ENCODE measurements at regions not wholly inside any gene's neighbourhood (a gene's known extent, or its start where the extent isn't known, plus 50 kb on each side); places are given as distances from the start of the nearest gene placed in this dataset.
A peak's percentile ranks its signal among the peaks of the same experiment; 100 is the strongest.

DNA sequence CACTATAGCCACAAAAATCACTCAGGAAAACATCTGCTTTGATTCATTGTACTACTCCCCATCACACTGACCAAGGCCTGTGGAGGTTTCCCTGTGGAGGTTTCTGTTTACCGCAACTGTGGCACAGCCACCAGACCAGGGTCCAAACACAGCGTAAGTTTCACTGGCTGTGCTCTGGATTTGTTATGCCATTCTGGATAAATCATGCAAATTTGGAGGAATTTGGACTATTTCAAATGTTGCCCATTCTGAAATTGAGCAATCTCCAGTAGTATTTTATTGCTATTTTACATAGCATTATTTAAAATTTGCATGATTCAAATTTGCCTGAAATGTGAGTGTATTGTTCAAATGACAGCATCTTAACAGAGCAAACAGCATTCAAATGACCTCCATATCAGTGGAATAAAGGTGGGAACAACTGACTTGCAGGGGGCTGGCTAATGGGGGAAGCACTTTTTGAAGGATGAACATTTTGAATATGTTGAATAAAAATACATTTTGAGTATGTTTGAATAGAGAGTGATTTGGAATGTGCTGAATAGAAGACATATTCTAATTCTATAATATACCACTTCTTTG, 66.1 kb upstream of the ACSL1 start:
- Histone ChIP-seq H3K4me1 (ENCODE audit: insufficient read depth, low read length) (no peaks in the 10 kb centered on the region), H3K9me3 (ENCODE audit: low read length) (no peaks in the 10 kb centered on the region), H3K27me3 (ENCODE audit: insufficient read depth, low read length, poor library complexity, severe bottlenecking) (no peaks in the 10 kb centered on the region), H3K27ac (ENCODE audit: low read depth, low read length) (no peak overlapping the region), H3K36me3 (ENCODE audit: insufficient read depth, low read length) (no peaks in the 10 kb centered on the region), H3K4me3 (ENCODE audit: low read length) (no peak overlapping the region)
- Mint-ChIP-seq H3K9me3 (peaks cover 0 to 4% (median 2%) of the 10 kb centered on the region in 5 donors), H3K4me3 (no peak overlapping the region), H3K27ac (no peak overlapping the region), H3K4me1 (no peaks in the 10 kb centered on the region), H3K36me3 (no peaks in the 10 kb centered on the region), H3K27me3 (peaks cover 12 to 48% of the 10 kb centered on the region in 2 donors)
- no peak for DNase-seq
- ChIA-PET CTCF (no interaction called here), POLR2A (no interaction called here)

DNA sequence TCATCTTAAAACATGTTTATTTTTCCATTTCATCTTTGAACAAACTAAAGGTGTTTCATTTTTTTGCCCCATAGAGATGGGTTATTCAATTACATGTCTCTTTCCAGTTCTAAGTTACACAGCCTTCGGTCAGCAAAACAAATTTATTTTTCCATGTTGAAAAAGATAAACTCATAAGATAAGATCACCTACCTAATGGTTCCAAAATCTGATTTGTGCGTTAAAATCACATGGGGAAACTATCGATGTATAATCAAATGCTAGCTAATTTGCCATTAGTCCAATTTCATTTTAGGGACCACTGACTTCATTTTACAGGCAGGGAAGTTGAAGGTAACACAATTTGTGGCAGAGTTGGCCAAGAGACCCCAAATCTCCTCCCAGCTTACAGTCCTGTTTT, 67.2 kb upstream of the ACSL1 start:
- Mint-ChIP-seq H3K27ac (no peak overlapping the region), H3K9me3 (peaks cover 0 to 4% (median 2%) of the 10 kb centered on the region in 5 donors), H3K27me3 (peaks cover 16 to 56% of the 10 kb centered on the region in 2 donors), H3K4me3 (no peak overlapping the region), H3K36me3 (no peaks in the 10 kb centered on the region), H3K4me1 (no peaks in the 10 kb centered on the region)
- H3K4me3 ChIP-seq (ENCODE audit: low read length): no peak overlapping the region
- H3K27ac ChIP-seq (ENCODE audit: low read depth, low read length): no peak overlapping the region
- no peaks in the 10 kb centered on the region for H3K36me3 ChIP-seq (ENCODE audit: insufficient read depth, low read length)
- no peaks in the 10 kb centered on the region for H3K27me3 ChIP-seq (ENCODE audit: insufficient read depth, low read length, poor library complexity, severe bottlenecking)
- H3K4me1 ChIP-seq (ENCODE audit: insufficient read depth, low read length): no peaks in the 10 kb centered on the region
- CTCF ChIA-PET: no interaction called here
- DNase-seq: no peak
- no peaks in the 10 kb centered on the region for H3K9me3 ChIP-seq (ENCODE audit: low read length)
- POLR2A ChIA-PET: no interaction called here

DNA sequence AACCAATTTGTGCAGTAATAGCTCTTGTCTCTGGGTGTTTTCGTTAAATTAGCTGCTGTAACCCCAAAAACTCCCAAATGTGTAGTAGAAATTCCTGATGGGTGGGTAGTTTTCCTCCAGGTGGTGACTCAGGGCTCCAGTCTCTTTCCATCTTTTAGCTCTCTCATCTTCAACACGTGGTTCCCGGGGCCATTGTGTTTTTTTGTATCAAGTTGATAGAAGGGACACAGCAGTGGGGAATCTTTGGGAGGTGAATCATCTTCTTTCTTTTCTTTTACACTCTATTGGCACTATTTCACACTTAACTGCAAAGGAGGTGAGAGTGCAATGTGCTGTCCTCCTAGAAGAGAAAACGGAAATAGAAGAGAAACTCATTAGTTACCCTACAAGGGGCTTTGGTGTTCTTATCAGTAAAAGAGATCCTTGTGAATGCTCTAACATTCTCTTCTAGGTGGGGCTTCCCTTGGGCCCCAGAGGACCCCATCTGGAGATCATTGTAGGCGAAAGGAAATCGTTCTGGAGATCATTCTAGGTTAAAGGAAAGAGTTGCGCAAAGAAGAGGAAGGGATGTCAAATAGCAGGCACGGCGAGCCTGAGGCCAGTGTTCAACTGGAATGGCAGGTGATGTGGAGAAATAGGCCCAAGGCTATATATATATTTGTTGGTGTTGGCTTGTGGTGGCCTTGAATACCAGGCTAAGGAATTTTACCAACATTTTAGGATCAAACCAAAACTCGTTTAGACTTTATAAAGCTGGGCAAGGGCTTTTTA, 68.2 kb upstream of the ACSL1 start:
- ChIA-PET POLR2A (no interaction called here), CTCF (no interaction called here)
- H3K27me3 Mint-ChIP-seq: peaks cover 16 to 55% of the 10 kb centered on the region in 2 donors
- Histone ChIP-seq H3K9me3 (ENCODE audit: low read length) (no peaks in the 10 kb centered on the region), H3K27me3 (ENCODE audit: insufficient read depth, low read length, poor library complexity, severe bottlenecking) (no peaks in the 10 kb centered on the region), H3K36me3 (ENCODE audit: insufficient read depth, low read length) (no peaks in the 10 kb centered on the region), H3K27ac (ENCODE audit: low read depth, low read length) (no peak overlapping the region), H3K4me1 (ENCODE audit: insufficient read depth, low read length) (no peaks in the 10 kb centered on the region), H3K4me3 (ENCODE audit: low read length) (no peak overlapping the region)
- DNase-seq: no peak
- H3K36me3 Mint-ChIP-seq: no peaks in the 10 kb centered on the region
- no peak overlapping the region for H3K4me3 Mint-ChIP-seq
- H3K9me3 Mint-ChIP-seq: peaks cover 0 to 4% (median 2%) of the 10 kb centered on the region in 5 donors
- H3K27ac Mint-ChIP-seq: no peak overlapping the region
- H3K4me1 Mint-ChIP-seq: no peaks in the 10 kb centered on the region

DNA sequence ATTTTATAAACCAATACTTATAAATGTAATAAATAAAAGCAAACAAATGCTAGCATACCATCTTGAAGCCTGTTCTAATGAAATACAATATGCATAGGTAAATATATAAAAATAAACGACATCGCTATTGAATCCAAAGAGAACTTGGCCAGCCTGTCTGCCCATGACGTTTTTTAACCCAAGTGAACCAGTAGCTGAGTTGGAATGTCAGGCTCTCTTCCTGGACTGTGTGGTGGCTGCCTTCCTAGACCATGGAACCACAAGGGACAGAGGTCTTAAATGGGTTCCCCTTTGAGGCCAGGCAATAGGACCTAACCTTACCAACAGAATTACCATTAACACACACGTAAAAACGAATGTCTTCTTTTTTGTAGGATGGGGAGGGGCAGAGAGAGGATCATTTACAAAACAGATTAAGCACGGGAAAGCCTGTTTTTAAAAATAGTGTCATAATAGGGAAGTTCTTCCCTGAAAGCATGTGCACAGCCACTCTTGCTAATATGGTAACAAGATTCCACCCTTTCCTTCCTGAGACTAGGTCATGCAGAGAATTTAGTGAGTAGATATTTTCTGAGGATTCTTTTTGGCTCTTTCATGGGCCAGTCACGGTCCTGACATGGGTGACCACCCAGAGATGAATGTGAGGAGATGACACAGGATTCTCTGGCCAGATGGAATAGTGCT, 69.4 kb upstream of the ACSL1 start:
- Histone ChIP-seq H3K9me3 (ENCODE audit: low read length) (no peaks in the 10 kb centered on the region), H3K27ac (ENCODE audit: low read depth, low read length) (no peak overlapping the region), H3K36me3 (ENCODE audit: insufficient read depth, low read length) (no peaks in the 10 kb centered on the region), H3K27me3 (ENCODE audit: insufficient read depth, low read length, poor library complexity, severe bottlenecking) (no peaks in the 10 kb centered on the region), H3K4me1 (ENCODE audit: insufficient read depth, low read length) (no peaks in the 10 kb centered on the region), H3K4me3 (ENCODE audit: low read length) (no peak overlapping the region)
- CTCF ChIA-PET: no interaction called here
- Mint-ChIP-seq H3K4me3 (no peak overlapping the region), H3K27ac (no peak overlapping the region), H3K4me1 (no peaks in the 10 kb centered on the region), H3K36me3 (no peaks in the 10 kb centered on the region), H3K9me3 (peaks cover 0 to 4% (median 2%) of the 10 kb centered on the region in 5 donors), H3K27me3 (peaks cover 17 to 50% of the 10 kb centered on the region in 2 donors)
- DNase-seq: no peak
- POLR2A ChIA-PET: no interaction called here

DNA sequence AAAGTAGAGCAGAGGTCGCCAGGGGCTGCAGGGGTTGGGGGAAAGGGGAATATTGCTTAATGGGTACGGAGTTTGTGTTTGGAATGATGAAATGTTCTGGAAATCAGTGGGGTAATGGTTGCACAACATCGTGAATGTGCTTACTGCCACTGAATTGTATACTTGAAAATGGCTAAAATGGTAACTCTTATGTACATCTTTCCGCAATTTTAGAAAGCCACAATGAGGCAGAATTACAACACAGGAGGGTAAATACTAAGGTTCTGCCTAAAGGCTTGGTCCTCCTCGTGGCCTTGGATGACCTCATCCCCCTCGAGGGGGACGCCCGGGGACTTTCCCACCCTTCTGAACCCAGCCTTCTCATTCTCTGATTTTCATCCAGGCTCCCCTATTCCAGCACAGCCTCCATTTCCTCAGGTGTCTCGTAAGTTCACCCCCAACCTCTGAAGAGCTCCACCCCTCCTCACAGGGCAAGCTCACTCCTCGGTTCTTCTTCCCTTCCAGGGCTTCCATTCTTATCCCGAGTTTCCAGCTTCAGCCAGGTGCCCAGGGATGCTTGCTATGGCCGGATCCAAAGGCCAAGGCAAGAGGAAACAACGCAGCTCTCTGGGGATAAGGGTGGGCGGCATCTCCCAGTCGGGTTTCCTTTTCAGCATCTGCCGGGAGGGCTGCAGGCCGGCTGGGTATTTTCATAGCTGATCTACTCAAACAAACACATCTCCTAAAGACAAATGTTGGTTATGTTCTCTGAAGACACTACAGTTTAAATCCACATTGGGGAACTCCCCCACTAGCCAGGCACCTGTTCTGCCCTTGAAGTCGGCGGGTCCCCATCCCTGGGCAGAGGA, 71.3 kb upstream of the ACSL1 start:
- Mint-ChIP-seq H3K27ac (peak overlapping the region in 1 of 8 donors; percentile 32), H3K27me3 (peaks cover 15 to 42% of the 10 kb centered on the region in 2 donors), H3K36me3 (no peaks in the 10 kb centered on the region), H3K4me1 (no peaks in the 10 kb centered on the region), H3K9me3 (peaks cover 0 to 4% (median 2%) of the 10 kb centered on the region in 5 donors), H3K4me3 (no peak overlapping the region)
- no peak for DNase-seq
- Histone ChIP-seq H3K9me3 (ENCODE audit: low read length) (no peaks in the 10 kb centered on the region), H3K27me3 (ENCODE audit: insufficient read depth, low read length, poor library complexity, severe bottlenecking) (no peaks in the 10 kb centered on the region), H3K4me3 (ENCODE audit: low read length) (no peak overlapping the region), H3K27ac (ENCODE audit: low read depth, low read length) (no peak overlapping the region), H3K36me3 (ENCODE audit: insufficient read depth, low read length) (no peaks in the 10 kb centered on the region), H3K4me1 (ENCODE audit: insufficient read depth, low read length) (no peaks in the 10 kb centered on the region)
- ChIA-PET POLR2A (no interaction called here), CTCF (no interaction called here)

DNA sequence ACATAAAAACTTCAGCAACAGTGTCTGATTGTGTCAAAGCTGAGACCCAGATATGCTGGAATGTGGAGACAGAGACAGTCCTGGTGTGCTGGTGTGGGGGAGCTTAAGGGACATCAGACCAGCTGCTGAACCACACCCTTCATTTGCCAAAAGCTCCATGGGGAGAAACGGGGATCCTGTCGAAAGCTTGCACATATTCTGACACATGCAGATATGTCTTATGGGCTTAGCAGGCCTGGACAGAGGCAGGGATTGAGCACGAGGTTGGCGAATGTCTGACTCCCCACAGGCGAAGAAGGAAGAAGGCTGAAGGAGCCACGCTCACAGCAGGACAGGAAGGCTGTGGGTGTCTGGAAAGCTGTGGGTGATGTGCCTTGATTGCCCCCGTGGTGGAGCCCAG, 72.1 kb upstream of the ACSL1 start:
- CTCF ChIA-PET: no interaction called here

DNA sequence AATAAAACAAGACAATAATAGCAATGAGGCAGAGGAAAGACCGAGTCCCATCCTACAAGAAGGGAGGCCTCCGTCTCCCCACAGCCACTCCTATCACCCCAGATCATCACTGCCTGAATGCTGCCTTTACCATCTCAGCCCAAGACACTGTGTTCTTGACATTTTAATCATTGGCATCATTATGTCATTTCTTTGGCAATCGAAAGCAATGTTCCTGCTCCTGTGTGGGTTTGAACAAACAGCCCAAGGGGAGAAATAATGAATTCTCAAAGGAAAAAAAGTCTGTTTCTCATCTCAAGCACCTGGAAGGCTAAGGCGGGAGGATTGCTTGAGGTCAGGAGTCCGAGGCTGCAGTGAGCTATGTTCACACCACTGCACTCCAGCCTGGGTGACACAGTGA, 73.0 kb upstream of the ACSL1 start:
- Histone ChIP-seq H3K4me3 (ENCODE audit: low read length) (no peak overlapping the region), H3K27me3 (ENCODE audit: insufficient read depth, low read length, poor library complexity, severe bottlenecking) (no peaks in the 10 kb centered on the region), H3K36me3 (ENCODE audit: insufficient read depth, low read length) (no peaks in the 10 kb centered on the region), H3K9me3 (ENCODE audit: low read length) (no peaks in the 10 kb centered on the region), H3K4me1 (ENCODE audit: insufficient read depth, low read length) (no peaks in the 10 kb centered on the region), H3K27ac (ENCODE audit: low read depth, low read length) (no peak overlapping the region)
- H3K36me3 Mint-ChIP-seq: no peaks in the 10 kb centered on the region
- DNase-seq: no peak
- POLR2A ChIA-PET: no interaction called here
- H3K4me3 Mint-ChIP-seq: no peak overlapping the region
- no peak overlapping the region for H3K27ac Mint-ChIP-seq
- H3K4me1 Mint-ChIP-seq: no peaks in the 10 kb centered on the region
- CTCF ChIA-PET: no interaction called here
- peaks cover 0 to 1% (median 1%) of the 10 kb centered on the region in 5 donors for H3K9me3 Mint-ChIP-seq
- peaks cover 13 to 35% of the 10 kb centered on the region in 2 donors for H3K27me3 Mint-ChIP-seq

More for the DNA sequence above, 72.1 kb upstream of the ACSL1 start:
- POLR2A ChIA-PET: no interaction called here
- DNase-seq: no peak
- Mint-ChIP-seq H3K9me3 (peaks cover 0 to 4% (median 2%) of the 10 kb centered on the region in 5 donors), H3K27ac (no peak overlapping the region), H3K36me3 (no peaks in the 10 kb centered on the region), H3K27me3 (peaks cover 15 to 42% of the 10 kb centered on the region in 2 donors), H3K4me3 (no peak overlapping the region), H3K4me1 (no peaks in the 10 kb centered on the region)
- H3K36me3 ChIP-seq (ENCODE audit: insufficient read depth, low read length): no peaks in the 10 kb centered on the region
- no peaks in the 10 kb centered on the region for H3K9me3 ChIP-seq (ENCODE audit: low read length)
- H3K27me3 ChIP-seq (ENCODE audit: insufficient read depth, low read length, poor library complexity, severe bottlenecking): no peaks in the 10 kb centered on the region
- no peak overlapping the region for H3K4me3 ChIP-seq (ENCODE audit: low read length)
- no peak overlapping the region for H3K27ac ChIP-seq (ENCODE audit: low read depth, low read length)
- H3K4me1 ChIP-seq (ENCODE audit: insufficient read depth, low read length): no peaks in the 10 kb centered on the region

Measured in CD8-positive, alpha-beta memory T cell (primary cell).